SK-MEL-5 (cell line): ENCODE measurements at regions not wholly inside any gene's neighbourhood (a gene's known extent, or its start where the extent isn't known, plus 50 kb on each side); places are given as distances from the start of the nearest gene placed in this dataset.

Experiments
- DNase-seq: peaks from one replicate; pipeline ENCODE4 v3.0.0-alpha.2; 2016; ENCODE audit warnings: low read depth, low spot score
- in situ Hi-C: cut with HindIII; loops from 2 replicates; pipeline ENCODE4 v1.10.0; 2016; ENCODE audit warnings: low sequenced_read_pairs, high pct_unique_total_duplicates, low pct_unique_long_range_greater_than_20kb

DNA sequence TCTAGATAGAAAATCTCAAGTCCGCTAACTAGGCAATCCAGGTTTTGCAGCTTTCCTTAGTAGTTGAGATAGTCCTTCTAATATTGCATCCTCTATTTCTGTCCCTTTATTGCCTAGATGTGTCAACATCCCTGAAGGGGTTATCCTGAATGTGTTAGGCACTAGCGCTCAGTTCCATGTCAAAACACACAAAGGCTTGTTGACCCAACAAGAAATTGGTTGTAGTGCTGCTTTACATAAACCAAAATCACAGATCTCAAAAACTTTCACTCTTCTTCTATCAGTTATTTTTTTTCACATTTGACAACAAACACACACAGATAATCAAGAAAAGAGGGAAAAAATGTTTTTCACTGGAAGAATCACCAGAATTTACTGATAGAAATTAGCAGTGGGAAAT lies 51.4 kb upstream of the SOX2 start:
- in situ Hi-C loops = no loop called here
- DNase-seq = no peak

DNA sequence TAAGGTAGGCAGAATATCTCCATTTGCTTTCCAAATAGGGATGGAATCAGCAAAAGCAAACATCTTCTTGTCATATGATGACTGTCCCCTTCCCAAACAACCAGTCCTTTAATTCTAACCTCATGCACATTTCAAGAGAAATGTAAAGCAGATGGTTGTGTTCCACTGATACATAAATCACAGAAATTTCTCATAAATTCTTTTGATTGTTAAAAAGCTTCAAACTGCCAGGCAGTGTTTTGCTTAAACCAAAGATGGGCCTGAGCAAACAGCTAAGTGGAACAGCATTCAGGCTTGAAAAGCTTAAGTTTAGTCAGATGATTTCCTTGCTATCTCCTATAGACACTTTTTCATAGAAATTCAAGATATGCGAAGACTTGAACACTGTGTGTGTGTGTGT lies 74.3 kb upstream of the SOX2 start:
- in situ Hi-C loops = no loop called here

DNA sequence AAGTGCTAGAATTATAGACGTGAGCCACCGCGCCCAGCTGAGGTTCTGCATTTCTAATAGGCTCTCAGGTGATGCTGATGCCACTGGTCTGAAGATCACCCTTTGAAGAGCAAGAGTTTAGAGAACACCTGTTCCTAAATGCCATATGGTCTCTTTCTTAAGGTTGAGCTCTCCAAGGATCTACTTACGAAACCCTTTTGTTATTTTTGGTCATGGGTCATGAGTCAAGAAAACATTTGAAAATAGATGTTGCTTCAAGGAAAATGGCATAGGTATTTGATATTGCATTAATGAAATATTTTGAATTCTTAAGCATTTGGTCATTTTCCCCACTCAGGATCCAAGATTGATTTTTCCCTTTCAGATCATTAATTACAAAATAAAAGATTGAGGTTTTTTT lies 74.7 kb upstream of the SOX2 start:
- DNase-seq = no peak
- in situ Hi-C loops = no loop called here

More for the DNA sequence above, 74.3 kb upstream of the SOX2 start:
- no peak for DNase-seq

DNA sequence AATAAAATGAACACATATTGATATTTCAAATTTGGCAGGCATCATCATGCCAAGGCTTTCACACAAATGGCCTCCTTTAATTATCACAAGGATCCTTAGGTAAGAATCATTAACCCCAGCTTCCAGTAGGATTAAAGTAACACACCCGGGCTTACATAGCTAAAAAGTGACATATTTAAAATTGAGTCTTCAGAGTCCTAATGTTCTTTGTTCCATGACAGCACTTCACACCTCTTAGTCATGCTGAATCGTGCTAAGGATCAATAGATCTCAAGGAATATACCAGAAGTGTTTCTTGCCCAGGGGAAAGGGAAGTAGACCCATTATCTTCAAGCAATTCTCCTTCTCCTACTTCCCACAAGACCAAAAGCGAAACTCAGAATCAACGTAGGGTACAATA lies 76.6 kb upstream of the SOX2 start:
- no peak for DNase-seq
- in situ Hi-C loops = no loop called here

- DNase-seq = no peak
- in situ Hi-C loops = no loop called here
Observed at GRCh38 chr3:181633556-181633955, 78.2 kb upstream of the SOX2 start.

DNA sequence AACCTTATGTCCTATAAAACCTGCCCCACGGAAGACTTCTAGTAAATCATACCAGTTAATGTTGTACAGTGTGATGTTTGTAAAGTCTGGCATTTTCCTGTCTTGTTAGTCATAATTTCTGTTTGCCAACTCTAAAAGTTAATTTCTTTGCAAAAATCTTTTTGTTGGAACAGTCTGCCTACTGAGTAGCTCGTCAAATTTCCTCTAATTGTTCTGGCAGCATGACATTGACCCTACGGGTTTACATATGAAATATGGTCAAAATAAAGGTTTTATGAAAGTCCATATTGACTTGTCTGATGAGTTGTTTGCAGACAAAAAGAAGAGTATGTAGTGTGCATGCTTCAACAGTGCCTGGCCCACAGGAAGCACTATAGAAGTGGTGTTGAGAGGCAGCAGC lies 79.8 kb upstream of the SOX2 start:
- in situ Hi-C loops = no loop called here
- no peak for DNase-seq

GRCh38 chr3:181630853-181631252 lies 80.9 kb upstream of the SOX2 start:
- no peak for DNase-seq

GRCh38 chr3:181629711-181630110 lies 82.0 kb upstream of the SOX2 start:
- DNase-seq = no peak
- in situ Hi-C loops = no loop called here

More at GRCh38 chr3:181630853-181631252, 80.9 kb upstream of the SOX2 start:
- in situ Hi-C loops = no loop called here

DNA sequence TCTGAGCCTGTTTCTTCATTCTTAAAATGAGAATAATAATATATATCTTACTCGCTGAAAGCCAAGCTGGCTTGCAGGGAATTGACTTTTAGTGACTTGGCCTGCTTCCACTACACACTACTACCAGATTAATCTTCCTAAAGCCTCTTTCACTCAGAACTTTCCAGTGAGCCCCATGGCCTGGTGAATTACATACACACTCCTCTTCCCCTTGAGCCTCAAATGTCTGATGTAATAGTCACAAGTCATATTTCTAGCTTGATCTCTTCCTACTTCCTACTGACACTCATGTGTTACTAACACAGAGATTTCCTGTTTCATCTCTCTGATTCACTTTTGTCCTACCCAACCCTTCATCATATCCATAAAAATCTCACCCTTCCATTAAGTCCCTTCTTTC lies 82.7 kb upstream of the SOX2 start:
- in situ Hi-C loops = no loop called here

GRCh38 chr3:181628384-181628783 lies 83.3 kb upstream of the SOX2 start:
- in situ Hi-C loops = no loop called here

More for the DNA sequence above, 82.7 kb upstream of the SOX2 start:
- peak; percentile 48 for DNase-seq

GRCh38 chr3:181626036-181626435 lies 85.7 kb upstream of the SOX2 start:
- in situ Hi-C loops = no loop called here
- no peak for DNase-seq

More at GRCh38 chr3:181628384-181628783, 83.3 kb upstream of the SOX2 start:
- DNase-seq = no peak

DNA sequence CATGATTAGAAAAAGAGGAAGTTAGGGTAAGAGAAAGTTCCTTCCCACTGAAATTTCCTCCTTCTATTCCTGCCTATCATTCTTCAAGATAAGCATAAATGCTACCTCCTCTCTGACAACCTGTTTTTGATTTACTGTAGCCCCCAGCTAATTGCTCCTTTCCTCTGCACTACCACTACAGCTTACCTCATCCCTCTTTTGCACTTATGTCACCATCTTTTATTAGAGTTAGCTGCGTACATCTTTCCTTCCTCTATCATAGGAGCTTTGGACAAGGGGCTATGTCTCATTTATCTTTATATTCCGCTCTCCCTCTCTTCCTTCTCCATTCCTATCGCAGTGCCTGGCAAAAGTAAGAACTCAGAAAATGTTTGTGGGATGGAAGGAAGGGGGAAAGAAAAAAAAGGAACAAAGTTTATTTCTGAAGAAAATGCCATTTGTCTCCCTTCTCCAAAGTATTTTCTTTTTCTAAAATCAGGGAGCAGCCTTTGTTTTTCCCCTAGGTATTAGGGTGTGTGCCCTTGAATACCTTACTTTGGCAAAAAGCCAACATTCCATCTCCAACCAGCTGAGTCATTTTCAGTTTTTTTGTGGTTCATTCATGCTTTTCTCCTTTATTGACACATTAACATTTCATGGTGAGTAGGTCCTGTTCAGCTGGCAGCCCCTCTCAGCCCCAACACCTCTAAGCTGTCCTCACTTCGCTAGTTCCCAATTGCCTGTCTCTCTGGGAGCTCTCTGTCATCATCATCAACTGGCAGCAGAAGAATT lies 87.6 kb upstream of the SOX2 start:
- in situ Hi-C loops = no loop called here
- DNase-seq = no peak

- no peak for DNase-seq
- in situ Hi-C loops = no loop called here
Observed at GRCh38 chr3:181622365-181622764, 89.4 kb upstream of the SOX2 start.

- in situ Hi-C loops = no loop called here
- DNase-seq = no peak
Observed at GRCh38 chr3:181619897-181620296, 91.8 kb upstream of the SOX2 start.

GRCh38 chr3:181618260-181618659 lies 93.5 kb upstream of the SOX2 start:
- in situ Hi-C loops = no loop called here
- DNase-seq = no peak

GRCh38 chr3:181616088-181617070 lies 95.3 kb upstream of the SOX2 start:
- in situ Hi-C loops = no loop called here
- no peak for DNase-seq

- in situ Hi-C loops = no loop called here
- no peak for DNase-seq
Observed at GRCh38 chr3:181615666-181616065, 96.1 kb upstream of the SOX2 start.

DNA sequence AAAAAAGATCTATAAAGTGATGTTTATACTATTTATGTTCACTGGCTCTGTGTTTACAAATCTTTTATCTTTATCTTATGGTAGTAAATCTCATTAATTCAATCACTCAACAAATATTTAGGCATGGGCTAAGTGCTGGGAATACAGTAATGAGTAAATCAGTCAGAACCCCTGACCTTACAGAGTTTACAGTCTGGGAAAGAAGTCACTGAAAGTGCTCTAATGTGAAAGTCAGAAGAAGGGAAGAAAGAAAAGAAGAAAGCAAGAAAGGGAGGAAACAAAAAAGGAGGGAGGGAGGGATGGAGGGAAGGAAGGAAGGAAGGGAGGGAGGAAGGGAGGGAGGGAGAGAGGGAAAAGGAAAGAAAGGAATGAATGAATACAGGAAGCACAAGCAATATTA lies 96.8 kb upstream of the SOX2 start:
- in situ Hi-C loops = no loop called here
- no peak for DNase-seq

- in situ Hi-C loops = no loop called here
- DNase-seq = no peak
Observed at GRCh38 chr3:181613813-181614212, 97.9 kb upstream of the SOX2 start.
